C4-2B (cell line): ENCODE measurements at regions not wholly inside any gene's neighbourhood (a gene's known extent, or its start where the extent isn't known, plus 50 kb on each side); places are given as distances from the start of the nearest gene placed in this dataset.

ENCODE experiments used
- ZFX ChIP-seq: fragments of 450-650 bp; IDR thresholded peaks from 2 replicates; pipeline ENCODE4 v1.6.1; 2017
- TF ChIP-seq, protein P1 (sequence below): fragments of 450-650 bp; conservative IDR thresholded peaks from 2 replicates; pipeline ENCODE4 v1.5.1; 2017; ENCODE audit warnings: mild to moderate bottlenecking

DNA sequence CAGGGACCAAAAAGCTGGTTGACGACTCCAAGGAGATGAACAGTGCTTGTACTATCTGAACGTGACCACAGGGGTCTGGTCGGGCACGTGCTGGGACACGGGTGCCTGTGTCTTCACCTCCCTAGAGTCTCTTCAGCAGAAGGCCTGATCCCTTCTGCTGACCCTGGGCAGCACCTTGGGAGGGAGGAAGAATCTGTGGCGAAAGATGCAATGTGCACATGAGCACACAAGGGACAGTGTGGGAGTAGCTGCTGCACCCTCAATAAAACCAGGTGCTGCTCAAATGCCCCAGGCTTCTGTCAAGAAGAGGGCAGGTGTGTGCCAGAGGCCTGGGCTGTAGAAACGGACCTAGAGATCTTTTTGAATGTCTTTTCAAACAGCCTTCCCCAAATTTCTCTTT is 130.6 kb upstream of the THBS2 start:
- TF ChIP-seq, protein P1, sequence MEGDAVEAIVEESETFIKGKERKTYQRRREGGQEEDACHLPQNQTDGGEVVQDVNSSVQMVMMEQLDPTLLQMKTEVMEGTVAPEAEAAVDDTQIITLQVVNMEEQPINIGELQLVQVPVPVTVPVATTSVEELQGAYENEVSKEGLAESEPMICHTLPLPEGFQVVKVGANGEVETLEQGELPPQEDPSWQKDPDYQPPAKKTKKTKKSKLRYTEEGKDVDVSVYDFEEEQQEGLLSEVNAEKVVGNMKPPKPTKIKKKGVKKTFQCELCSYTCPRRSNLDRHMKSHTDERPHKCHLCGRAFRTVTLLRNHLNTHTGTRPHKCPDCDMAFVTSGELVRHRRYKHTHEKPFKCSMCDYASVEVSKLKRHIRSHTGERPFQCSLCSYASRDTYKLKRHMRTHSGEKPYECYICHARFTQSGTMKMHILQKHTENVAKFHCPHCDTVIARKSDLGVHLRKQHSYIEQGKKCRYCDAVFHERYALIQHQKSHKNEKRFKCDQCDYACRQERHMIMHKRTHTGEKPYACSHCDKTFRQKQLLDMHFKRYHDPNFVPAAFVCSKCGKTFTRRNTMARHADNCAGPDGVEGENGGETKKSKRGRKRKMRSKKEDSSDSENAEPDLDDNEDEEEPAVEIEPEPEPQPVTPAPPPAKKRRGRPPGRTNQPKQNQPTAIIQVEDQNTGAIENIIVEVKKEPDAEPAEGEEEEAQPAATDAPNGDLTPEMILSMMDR: no peak
- no peak for TF ChIP-seq ZFX
